ENCODE measurements at regions not wholly inside any gene's neighbourhood (a gene's known extent, or its start where the extent isn't known, plus 50 kb on each side); places are given as distances from the start of the nearest gene placed in this dataset.

DNA sequence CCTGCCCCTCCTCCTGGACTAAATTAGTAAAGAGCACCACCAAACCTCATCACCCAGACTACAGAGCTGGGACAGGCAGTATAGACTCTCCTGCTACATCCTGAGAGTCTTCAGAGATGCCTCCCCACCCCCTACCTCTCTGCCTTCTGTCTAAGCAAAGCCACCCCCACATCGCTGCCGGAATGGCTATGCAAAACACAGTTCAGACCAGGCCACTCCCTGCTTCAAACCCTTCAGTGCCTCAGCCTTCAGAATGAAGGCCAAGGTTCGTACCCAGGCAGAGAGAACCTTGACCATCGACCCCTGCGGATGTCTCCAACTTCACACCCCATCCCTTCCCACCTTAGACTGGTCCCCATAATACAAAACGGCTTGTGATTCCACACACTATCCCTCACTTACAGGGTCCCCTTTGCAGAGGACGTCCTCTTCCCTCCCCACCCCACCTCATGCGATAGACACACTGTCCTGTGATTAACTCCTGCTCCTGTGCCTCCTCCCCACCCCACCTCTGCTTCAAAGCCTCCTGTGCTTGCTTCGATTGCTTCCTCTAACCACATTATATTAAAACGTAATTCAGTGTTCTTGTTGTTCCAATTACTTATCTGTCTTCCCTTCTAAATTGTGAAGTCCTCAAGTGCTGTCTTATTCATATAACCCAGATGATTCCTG, 175.3 kb downstream of the UACA start:
- TF ChIP-seq FOXP2 (optimal IDR thresholded peaks at IDR 0.05; ENCODE audit: borderline replicate concordance, extremely low read depth, extremely low read length, insufficient read depth) = no peak
- no peak for TF ChIP-seq POLR2AphosphoS5 (IDR thresholded peaks at IDR 0.05; ENCODE audit: low read depth, low read length)
- TF ChIP-seq REST (IDR thresholded peaks at IDR 0.05; ENCODE audit: insufficient read depth in 1 of 2, low read depth in 2 of 2, low read length in 2 of 2) = no peak
- no peak for TF ChIP-seq TAF1 (IDR thresholded peaks at IDR 0.05; ENCODE audit: borderline replicate concordance, insufficient read depth, low read length)

- TF ChIP-seq FOXP2 (optimal IDR thresholded peaks at IDR 0.05; ENCODE audit: borderline replicate concordance, extremely low read depth, extremely low read length, insufficient read depth) (no peak), POLR2AphosphoS5 (IDR thresholded peaks at IDR 0.05; ENCODE audit: low read depth, low read length) (no peak), SIN3A (IDR thresholded peaks at IDR 0.05; ENCODE audit: borderline replicate concordance, insufficient read depth, low read length) (no peak), TAF1 (IDR thresholded peaks at IDR 0.05; ENCODE audit: borderline replicate concordance, insufficient read depth, low read length) (no peak)
These were observed 177.1 kb downstream of the UACA start for GRCh38 chr15:70586241-70586640.

- TF ChIP-seq REST (IDR thresholded peaks at IDR 0.05; ENCODE audit: insufficient read depth in 1 of 2, low read depth in 2 of 2, low read length in 2 of 2) = no peak
- no peak for TF ChIP-seq FOXP2 (optimal IDR thresholded peaks at IDR 0.05; ENCODE audit: borderline replicate concordance, extremely low read depth, extremely low read length, insufficient read depth)
- TF ChIP-seq TAF1 (IDR thresholded peaks at IDR 0.05; ENCODE audit: borderline replicate concordance, insufficient read depth, low read length) = no peak
- no peak for TF ChIP-seq SIN3A (IDR thresholded peaks at IDR 0.05; ENCODE audit: borderline replicate concordance, insufficient read depth, low read length)
- no peak for TF ChIP-seq POLR2AphosphoS5 (IDR thresholded peaks at IDR 0.05; ENCODE audit: low read depth, low read length)
These were observed 177.7 kb downstream of the UACA start for GRCh38 chr15:70585707-70586034.

- TF ChIP-seq FOXP2 (optimal IDR thresholded peaks at IDR 0.05; ENCODE audit: borderline replicate concordance, extremely low read depth, extremely low read length, insufficient read depth) (no peak), TAF1 (IDR thresholded peaks at IDR 0.05; ENCODE audit: borderline replicate concordance, insufficient read depth, low read length) (no peak), SIN3A (IDR thresholded peaks at IDR 0.05; ENCODE audit: borderline replicate concordance, insufficient read depth, low read length) (no peak), REST (IDR thresholded peaks at IDR 0.05; ENCODE audit: insufficient read depth in 1 of 2, low read depth in 2 of 2, low read length in 2 of 2) (no peak), POLR2AphosphoS5 (IDR thresholded peaks at IDR 0.05; ENCODE audit: low read depth, low read length) (no peak)
These were observed 178.3 kb downstream of the UACA start for GRCh38 chr15:70584838-70585706.

DNA sequence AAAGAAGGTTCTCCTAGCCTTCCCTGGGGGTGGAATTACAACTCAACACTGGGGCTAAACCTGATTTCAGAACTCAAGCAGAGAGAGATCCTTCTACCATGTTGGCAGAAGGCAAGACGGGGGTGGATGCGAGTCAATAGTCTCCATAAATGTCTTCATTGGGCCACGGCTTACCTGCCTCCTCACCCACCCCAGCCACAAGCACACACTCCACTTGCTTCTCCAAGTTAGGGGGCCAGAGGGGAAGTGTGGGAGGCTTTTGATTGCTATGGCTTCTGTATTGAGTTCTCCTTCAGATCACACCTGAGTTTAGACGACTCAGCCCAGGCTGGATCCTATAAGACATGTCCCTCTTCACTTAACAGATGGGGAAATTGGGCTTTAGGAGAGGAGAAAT, 178.9 kb downstream of the UACA start:
- TF ChIP-seq POLR2AphosphoS5 (IDR thresholded peaks at IDR 0.05; ENCODE audit: low read depth, low read length) = no peak

DNA sequence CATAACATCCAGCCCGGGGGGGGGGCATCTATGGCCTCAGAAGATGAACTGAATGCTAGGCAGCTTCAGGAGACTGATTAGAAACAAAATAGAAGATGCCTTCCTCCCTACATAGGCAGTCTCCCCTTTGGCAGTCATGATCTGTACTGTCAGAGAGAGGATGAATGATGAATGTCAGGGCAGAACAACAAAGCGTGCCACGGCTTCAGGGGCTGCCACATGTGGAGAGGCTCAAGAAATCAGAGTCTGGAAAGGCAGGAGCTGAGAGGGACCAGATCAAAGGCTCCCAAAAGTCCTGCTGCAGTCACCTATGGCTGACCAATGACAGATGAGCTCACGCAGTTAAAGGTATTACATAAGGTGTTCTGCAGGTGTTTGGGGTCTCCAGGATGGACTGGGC, 180.4 kb downstream of the UACA start:
- TF ChIP-seq REST (IDR thresholded peaks at IDR 0.05; ENCODE audit: insufficient read depth in 1 of 2, low read depth in 2 of 2, low read length in 2 of 2) (no peak), SIN3A (IDR thresholded peaks at IDR 0.05; ENCODE audit: borderline replicate concordance, insufficient read depth, low read length) (no peak), TAF1 (IDR thresholded peaks at IDR 0.05; ENCODE audit: borderline replicate concordance, insufficient read depth, low read length) (no peak), POLR2AphosphoS5 (IDR thresholded peaks at IDR 0.05; ENCODE audit: low read depth, low read length) (no peak), FOXP2 (optimal IDR thresholded peaks at IDR 0.05; ENCODE audit: borderline replicate concordance, extremely low read depth, extremely low read length, insufficient read depth) (no peak)
